ENCODE measurements at regions not wholly inside any gene's neighbourhood (a gene's known extent, or its start where the extent isn't known, plus 50 kb on each side); places are given as distances from the start of the nearest gene placed in this dataset.

DNA sequence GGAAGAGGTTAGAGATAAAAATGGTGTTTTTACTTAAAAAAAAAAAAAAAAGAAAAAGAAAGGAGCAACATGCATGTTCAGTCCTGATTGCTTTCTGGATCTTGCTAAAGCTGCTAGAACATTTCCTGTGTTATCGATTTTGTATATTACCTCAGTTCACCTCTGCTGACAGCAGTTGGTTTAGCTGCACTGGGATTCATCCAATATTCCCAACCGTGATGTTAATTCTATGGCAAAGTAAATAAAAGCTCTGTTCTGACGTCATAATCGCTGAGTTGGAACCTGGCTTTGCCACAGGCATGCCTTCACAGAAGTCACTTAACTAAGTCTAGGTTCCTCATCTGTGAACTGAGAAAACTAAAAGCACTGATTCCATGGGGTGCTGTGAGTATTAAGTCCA is 90.7 kb upstream of the SORBS2 start:
- no peaks in the 10 kb centered on the region for H3K27me3 ChIP-seq (ENCODE audit: control insufficient read depth in 2 of 2, insufficient read depth in 2 of 2, low read length in 2 of 2)
- DNase-seq (ENCODE audit: low read depth, low spot score), result no peak
- H3K9me1 ChIP-seq (replicated peaks; ENCODE audit: control insufficient read depth, extremely low read depth, insufficient read depth, low read length), result no peaks in the 10 kb centered on the region
- no peaks in the 10 kb centered on the region for H3K36me3 ChIP-seq (ENCODE audit: control insufficient read depth in 2 of 2, extremely low read depth in 1 of 2, insufficient read depth in 2 of 2, low read length in 2 of 2)
- no peaks in the 10 kb centered on the region for H4K20me1 ChIP-seq (replicated peaks; ENCODE audit: control insufficient read depth, extremely low read depth, insufficient read depth, low read length)
- no peak overlapping the region for H2AFZ ChIP-seq (ENCODE audit: low read depth, low read length)
- H3K9me3 ChIP-seq (replicated peaks; ENCODE audit: control insufficient read depth, insufficient read depth, low read length), result no peaks in the 10 kb centered on the region
- intact Hi-C loops (cut with micrococcal nuclease) (no loop called here), dilution Hi-C loops (cut with MboI; ENCODE audit: extremely low pct_ligation_motif_present, low sequenced_read_pairs) (no loop called here)
- ChIA-PET CTCF (no interaction called here), POLR2A (no interaction called here)
- H3K4me2 ChIP-seq (ENCODE audit: insufficient read depth, low read length), result no peak overlapping the region
- no peak overlapping the region for H3K9ac ChIP-seq (replicated peaks; ENCODE audit: extremely low read depth, insufficient read depth, low read length)
- FAIRE-seq, result no peak
- no peaks in the 10 kb centered on the region for H3K79me2 ChIP-seq (ENCODE audit: control insufficient read depth, insufficient read depth, low read length)
- BruUV-seq (replicated peaks), result no TSS peak
- no peak overlapping the region for H3K27ac ChIP-seq (ENCODE audit: insufficient read depth, low read depth, low read length)
- no peaks in the 10 kb centered on the region for H3K4me1 ChIP-seq (ENCODE audit: control insufficient read depth, extremely low read depth, insufficient read depth, low read length)
- TF ChIP-seq MYC (IDR thresholded peaks at IDR 0.05; ENCODE audit: low read depth, low read length), result no peak
- no peak for TF ChIP-seq CTCF (IDR thresholded peaks at IDR 0.05; ENCODE audit: extremely low read depth in 1 of 2, insufficient read depth in 1 of 2, low read depth in 1 of 2, low read length in 2 of 2)
- no peak for TF ChIP-seq JUN (IDR thresholded peaks at IDR 0.05; ENCODE audit: borderline replicate concordance, insufficient read depth, insufficient read length, low read depth)
- no peak for TF ChIP-seq EZH2 (IDR thresholded peaks at IDR 0.05; ENCODE audit: borderline replicate concordance, low read depth, low read length, severe bottlenecking)
- TF ChIP-seq POLR2A (IDR thresholded peaks at IDR 0.05; ENCODE audit: low read depth, low read length), result no peak
- no peak for TF ChIP-seq FOS (IDR thresholded peaks at IDR 0.05; ENCODE audit: borderline replicate concordance, insufficient read depth, low read length)
- TF ChIP-seq, protein P1, sequence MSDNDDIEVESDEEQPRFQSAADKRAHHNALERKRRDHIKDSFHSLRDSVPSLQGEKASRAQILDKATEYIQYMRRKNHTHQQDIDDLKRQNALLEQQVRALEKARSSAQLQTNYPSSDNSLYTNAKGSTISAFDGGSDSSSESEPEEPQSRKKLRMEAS (IDR thresholded peaks at IDR 0.05; ENCODE audit: insufficient read depth, insufficient read length), result no peak
- TF ChIP-seq POLR2AphosphoS5 (IDR thresholded peaks at IDR 0.05; ENCODE audit: insufficient read depth, low read depth, low read length), result no peak
- no peak for TF ChIP-seq GATA2 (IDR thresholded peaks at IDR 0.05; ENCODE audit: insufficient read depth, insufficient read length, low read depth, low read length)
- no peak overlapping the region for H3K4me3 ChIP-seq (replicated peaks in 1 of 3; ENCODE audit: insufficient read depth in 1 of 3, low read depth in 1 of 3, low read length in 3 of 3)
